ENCODE measurements at regions not wholly inside any gene's neighbourhood (a gene's known extent, or its start where the extent isn't known, plus 50 kb on each side); places are given as distances from the start of the nearest gene placed in this dataset.

DNA sequence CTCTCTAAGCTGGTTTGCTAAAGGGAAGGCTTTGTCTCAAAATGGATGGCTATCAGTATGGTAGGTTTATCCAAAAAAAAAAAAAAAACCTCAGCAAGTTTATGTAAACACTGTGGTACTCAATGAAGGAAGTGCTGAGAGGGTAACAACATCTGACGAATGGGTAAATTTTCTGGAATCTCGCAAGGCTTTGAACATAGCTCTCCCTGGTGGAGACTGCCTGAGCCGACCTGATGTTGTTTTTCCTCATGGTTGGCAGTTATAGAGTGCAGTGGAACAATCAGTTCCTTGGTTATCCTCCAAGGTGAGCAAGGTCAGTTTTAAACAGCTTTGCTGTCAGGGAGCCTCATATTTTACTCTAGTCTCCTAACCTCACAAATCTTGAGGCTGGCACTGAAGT, 94.6 kb downstream of the ZPLD1 start:
- DNase-seq: peak in 1 of 56 donors; percentile 4

DNA sequence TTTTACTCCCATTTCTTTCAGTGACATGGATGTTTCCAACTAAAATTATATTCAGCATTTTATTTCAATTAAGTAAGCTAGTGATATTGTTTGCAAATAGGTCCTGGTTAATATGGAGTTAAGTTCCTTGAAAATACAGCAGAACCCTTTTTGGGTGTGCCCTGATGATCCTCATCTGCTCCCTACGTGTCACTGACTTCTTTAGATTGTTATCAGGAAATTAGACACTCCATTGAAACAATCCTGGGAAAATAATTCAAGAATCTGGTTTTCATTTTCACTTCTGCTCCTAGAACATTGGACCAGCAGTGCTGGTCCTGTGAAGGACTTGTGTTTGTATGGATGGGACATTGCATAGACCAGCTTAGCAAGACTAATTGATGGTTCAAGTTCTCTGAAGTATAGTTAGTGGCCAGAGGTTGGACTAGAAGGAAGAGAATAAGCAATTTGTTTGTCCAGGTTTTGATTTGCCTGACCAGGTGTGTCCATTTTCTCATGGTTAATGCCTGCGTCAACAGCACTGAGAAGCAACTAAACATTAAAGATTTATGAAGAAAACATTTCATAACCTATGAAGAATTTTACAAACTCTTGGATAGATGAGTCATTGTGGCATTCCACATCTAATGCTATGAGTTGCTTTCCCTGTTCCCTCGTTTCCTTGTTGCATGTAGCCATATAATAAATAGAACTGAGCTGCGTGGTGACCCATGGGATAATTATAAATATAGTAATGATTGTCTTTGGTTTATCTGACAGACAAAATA, 95.8 kb downstream of the ZPLD1 start:
- DNase-seq: no peak

DNA sequence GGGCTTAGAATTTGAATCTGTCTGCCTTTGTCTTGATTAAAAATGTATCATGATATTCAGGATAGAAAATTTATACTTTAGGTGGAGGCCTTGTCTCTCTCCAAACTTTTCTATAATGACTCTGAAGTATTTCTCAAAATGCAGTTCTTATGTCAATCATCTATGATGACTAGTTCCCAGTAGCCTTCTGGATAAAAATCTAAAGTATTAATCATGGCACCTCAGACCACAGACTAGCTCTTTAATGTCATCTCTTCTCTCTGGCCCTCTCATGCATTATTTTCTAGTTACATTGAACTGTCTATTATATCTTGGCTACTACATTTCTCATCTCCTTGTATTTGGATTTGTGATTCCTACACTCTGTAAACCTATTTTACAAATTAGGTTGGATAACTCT, 96.9 kb downstream of the ZPLD1 start:
- DNase-seq: no peak

DNA sequence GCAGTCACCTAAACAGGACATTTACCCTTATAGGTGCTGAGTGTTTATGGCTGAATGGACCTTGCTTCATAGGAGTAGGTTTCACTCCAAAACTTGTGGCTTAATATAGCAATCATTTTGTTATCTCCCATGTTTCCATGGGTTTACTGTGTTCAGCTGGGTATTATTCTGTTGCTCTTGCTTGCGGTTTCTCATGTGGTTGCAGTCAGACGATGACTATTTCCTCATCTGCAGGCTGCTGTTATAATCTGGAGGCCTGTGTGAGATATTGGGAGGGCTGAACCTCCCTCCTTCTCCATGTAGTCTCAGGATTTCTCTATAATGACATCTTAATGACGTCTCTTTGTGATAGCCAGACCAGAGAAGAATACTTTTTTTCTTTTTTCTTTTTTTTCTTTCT, 98.1 kb downstream of the ZPLD1 start:
- DNase-seq: no peak

- DNase-seq: no peak
These were observed 99.0 kb downstream of the ZPLD1 start for GRCh38 chr3:102533784-102534183.

DNA sequence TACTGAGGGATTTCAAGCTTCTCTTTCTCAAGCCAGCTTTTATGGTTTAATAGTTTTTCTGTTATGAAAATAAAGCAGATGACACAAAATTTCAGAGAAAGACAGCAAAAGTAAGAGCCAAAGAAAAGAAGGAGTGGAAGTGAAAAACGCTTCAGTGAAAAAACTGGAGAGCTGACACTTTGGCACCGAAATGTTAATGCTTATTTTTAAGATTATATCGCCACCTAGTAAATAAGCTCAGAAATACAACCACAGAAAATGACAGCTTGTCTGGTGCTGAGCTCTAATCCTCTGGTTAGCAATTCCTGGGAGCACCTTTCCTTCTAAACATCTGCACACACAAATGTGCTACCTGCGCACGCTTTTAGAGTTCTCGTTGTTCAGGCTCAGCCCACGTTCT, 101.6 kb downstream of the ZPLD1 start:
- DNase-seq: peak in 3 of 56 donors; percentile 2 to 17 (median 15)

- DNase-seq: no peak
These were observed 102.3 kb downstream of the ZPLD1 start for GRCh38 chr3:102537123-102537522.

- no peak for DNase-seq
These were observed 109.9 kb downstream of the ZPLD1 start for GRCh38 chr3:102544741-102545140.

- no peak for DNase-seq
These were observed 110.5 kb downstream of the ZPLD1 start for GRCh38 chr3:102545276-102545675.

GRCh38 chr3:102553876-102554275, 119.1 kb downstream of the ZPLD1 start:
- DNase-seq: no peak

DNA sequence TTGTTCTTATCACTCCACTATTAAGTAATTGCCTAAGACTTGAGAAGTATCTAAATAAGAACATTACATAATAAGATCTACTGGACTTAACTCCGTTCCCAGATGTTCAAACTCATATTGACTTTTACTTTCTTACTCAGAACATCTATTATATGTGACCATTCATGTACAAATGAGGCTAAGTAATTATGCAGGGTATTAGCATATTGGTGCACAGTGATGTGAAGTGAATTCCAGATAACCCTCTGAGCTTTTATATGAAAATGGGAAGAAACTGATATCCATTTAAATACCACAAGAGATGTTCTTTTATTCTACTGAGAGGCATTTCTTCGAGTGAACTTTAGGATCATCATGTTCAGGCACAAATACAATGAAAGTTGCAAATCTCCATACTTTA, 135.7 kb downstream of the ZPLD1 start:
- DNase-seq: no peak

DNA sequence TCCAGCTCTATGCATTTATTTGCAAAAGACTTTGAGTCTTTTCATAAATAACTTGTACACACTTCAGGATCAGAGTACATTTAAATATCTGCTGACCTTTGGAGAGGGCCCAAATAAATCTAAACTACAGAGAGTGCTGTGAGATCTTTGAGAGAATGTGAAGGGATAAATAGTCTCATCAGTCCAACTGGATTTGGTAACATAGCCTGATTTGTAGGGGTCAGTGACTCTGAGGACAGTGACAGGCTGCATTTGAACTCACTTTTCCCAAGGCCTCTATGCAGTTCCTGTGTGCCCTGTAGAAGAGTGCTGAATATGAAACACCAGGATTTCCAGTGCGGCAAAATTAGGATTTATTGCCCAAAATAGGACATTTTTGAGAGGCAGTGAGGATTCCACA, 136.2 kb downstream of the ZPLD1 start:
- DNase-seq: no peak

DNA sequence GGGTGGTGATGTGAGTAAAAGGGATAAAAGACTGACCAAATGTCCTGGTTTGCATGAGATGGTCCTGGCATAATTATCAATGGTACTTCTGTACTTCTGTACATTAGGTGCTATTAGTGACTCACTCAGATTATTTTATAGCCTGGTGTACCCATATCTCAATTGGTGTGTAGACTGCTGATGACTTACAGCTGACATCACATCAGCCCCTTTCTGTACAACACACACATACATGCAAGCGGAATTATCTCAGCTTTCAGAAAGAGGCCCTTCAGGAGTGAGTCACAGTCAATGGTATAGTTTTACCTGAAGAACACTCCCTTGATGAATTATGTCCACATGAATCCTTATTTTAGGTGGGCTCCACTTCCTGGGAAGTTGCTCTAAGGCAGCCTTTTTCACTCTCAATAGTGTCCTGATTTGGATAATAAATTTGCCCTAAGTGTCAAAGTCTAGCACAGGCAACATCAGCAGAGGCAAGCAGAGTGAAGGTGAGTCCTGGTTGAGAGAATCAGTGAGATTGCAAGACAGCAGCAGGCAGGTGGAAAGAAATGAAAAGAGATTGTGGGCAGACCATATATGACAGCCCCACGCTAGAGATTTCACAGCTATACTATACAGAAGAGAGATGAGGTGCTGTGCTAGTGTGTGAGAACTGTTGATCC, 137.0 kb downstream of the ZPLD1 start:
- no peak for DNase-seq

GRCh38 chr3:102573483-102574028, 138.7 kb downstream of the ZPLD1 start:
- DNase-seq: no peak

- no peak for DNase-seq
These were observed 139.5 kb downstream of the ZPLD1 start for GRCh38 chr3:102574355-102574754.

- DNase-seq: no peak
These were observed 141.8 kb downstream of the ZPLD1 start for GRCh38 chr3:102576651-102577050.

DNA sequence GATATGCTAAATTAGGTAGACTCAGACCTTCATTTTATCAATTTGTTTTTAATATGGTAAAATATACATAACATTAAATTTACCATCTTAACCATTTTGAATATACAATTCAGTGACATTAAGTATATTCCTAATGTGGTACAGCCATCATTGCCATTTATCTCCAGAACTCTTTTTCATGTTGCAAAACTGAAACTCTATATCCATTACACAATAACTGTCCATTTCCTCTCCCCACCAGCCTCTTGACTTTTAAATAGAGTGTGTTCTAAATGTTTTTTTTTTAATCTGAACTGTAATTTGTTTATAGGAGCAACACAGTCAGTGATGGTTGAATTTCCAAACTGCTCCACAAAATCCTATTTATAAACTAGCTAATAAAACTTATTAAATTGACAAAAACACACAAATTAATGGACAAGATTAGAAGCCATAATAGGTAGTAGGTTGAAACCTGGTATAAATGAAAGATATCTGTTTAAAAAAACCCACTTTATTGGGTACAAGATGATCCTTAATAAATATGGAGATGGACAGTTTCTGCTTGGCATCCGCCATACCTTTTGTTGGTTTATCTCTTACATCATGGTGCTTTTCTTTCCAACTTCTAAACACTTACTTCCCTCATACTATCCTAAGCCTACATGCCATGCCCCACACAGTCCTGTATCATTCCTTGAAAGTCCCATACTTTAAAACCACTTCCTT, 142.4 kb downstream of the ZPLD1 start:
- DNase-seq: no peak

- DNase-seq: no peak
These were observed 145.9 kb downstream of the ZPLD1 start for GRCh38 chr3:102580760-102581159.

- DNase-seq: no peak
These were observed 151.7 kb downstream of the ZPLD1 start for GRCh38 chr3:102586485-102586884.

DNA sequence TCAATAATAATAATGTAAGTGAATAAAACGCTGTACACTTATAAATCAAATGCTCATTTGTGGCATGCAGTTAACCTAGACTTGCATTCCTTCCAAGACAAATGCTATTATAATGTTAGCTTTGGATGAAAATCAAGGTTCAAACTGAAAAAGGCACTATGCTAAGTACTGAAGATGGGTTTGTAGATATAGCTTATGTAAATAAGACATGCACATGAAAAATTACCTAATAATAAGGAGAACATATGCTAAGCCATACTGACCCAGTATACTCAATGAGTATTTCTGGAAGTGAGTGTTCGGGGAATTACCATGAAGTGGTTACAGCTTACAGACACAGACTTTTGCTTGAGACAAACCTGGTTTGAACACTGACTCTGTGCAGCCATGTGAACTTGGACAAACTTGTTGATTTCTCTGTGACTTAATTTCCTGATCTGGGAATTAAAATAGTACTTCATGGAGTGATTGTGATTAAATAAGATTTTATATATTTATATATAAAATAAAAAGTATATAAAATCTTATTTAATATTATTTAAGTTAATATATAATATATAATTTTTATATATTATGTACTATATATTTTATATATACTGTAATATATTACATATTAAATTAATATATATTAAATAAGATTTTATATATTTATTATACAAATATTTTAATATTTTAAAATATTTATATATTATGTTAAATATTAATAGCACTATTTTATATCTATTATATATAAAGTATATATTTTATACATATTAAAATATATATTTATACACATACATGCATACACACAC, 159.2 kb downstream of the ZPLD1 start:
- no peak for DNase-seq

DNA sequence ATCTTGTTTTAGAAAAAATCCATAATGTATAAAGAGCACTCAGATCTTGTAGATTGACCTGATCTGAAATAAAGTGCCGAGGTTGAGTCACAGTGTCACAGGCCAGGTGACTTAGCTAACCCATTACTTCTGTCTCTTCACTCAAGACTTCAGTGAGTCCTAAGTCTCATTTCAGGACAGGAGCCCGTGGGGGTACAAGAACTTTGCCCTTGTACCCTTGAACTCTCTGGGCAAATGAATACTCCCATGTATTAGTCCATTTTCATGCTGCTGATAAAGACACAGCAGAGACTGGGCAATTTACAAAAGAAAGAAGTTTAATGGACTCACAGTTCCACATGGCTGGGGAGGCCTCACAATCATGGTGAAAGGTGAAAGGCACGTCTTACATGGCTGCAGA, 160.2 kb downstream of the ZPLD1 start:
- no peak for DNase-seq

All from amygdala (tissue), 56 donors.